ENCODE measurements at regions not wholly inside any gene's neighbourhood (a gene's known extent, or its start where the extent isn't known, plus 50 kb on each side); places are given as distances from the start of the nearest gene placed in this dataset.
"Not testable (repeated sequence)": the region's sequence is repeated elsewhere in the genome, so short reads cannot be mapped to it uniquely, and the experiment has no call there.

- no peak for DNase-seq (ENCODE audit: low read depth)
These were observed 167.8 kb downstream of the ALG10 start for GRCh38 chr12:34190054-34190453.

GRCh38 chr12:34198924-34199323 is 176.6 kb downstream of the ALG10 start:
- DNase-seq (ENCODE audit: low read depth), result no peak

GRCh38 chr12:34203866-34204620 is 181.7 kb downstream of the ALG10 start:
- no peak for DNase-seq (ENCODE audit: low read depth)

GRCh38 chr12:34204830-34205285 is 182.6 kb downstream of the ALG10 start:
- DNase-seq (ENCODE audit: low read depth), result no peak

- DNase-seq (ENCODE audit: low read depth), result no peak
These were observed 183.1 kb downstream of the ALG10 start for GRCh38 chr12:34205401-34205800.

GRCh38 chr12:34206061-34206785 is 183.9 kb downstream of the ALG10 start:
- no peak for DNase-seq (ENCODE audit: low read depth)

- no peak for DNase-seq (ENCODE audit: low read depth)
These were observed 185.6 kb downstream of the ALG10 start for GRCh38 chr12:34207858-34208257.

GRCh38 chr12:34208331-34209258 is 186.3 kb downstream of the ALG10 start:
- no peak for DNase-seq (ENCODE audit: low read depth)

- DNase-seq (ENCODE audit: low read depth), result no peak
These were observed 187.1 kb downstream of the ALG10 start for GRCh38 chr12:34209259-34209835.

- no peak for DNase-seq (ENCODE audit: low read depth)
These were observed 187.9 kb downstream of the ALG10 start for GRCh38 chr12:34210183-34210582.

GRCh38 chr12:34210689-34211530 is 188.6 kb downstream of the ALG10 start:
- DNase-seq (ENCODE audit: low read depth), result no peak

GRCh38 chr12:34212651-34213050 is 190.4 kb downstream of the ALG10 start:
- no peak for DNase-seq (ENCODE audit: low read depth)

GRCh38 chr12:34214011-34214410 is 191.7 kb downstream of the ALG10 start:
- DNase-seq (ENCODE audit: low read depth), result no peak

- no peak for DNase-seq (ENCODE audit: low read depth)
These were observed 193.1 kb downstream of the ALG10 start for GRCh38 chr12:34215213-34215892.

GRCh38 chr12:34215893-34216285 is 193.6 kb downstream of the ALG10 start:
- DNase-seq (ENCODE audit: low read depth), result no peak

GRCh38 chr12:34217660-34218059 is 195.4 kb downstream of the ALG10 start:
- DNase-seq (ENCODE audit: low read depth), result no peak

GRCh38 chr12:34218193-34219045 is 196.1 kb downstream of the ALG10 start:
- peak; percentile 46 for DNase-seq (ENCODE audit: low read depth)

GRCh38 chr12:34219046-34219770 is 196.9 kb downstream of the ALG10 start:
- DNase-seq (ENCODE audit: low read depth), result no peak

GRCh38 chr12:34220079-34220478 is 197.8 kb downstream of the ALG10 start:
- not testable (repeated sequence) for DNase-seq (ENCODE audit: low read depth)

All from activated T-cell treated with anti-CD3 and anti-CD28 coated beads for 24 hours (primary cell).